ENCODE measurements at regions not wholly inside any gene's neighbourhood (a gene's known extent, or its start where the extent isn't known, plus 50 kb on each side); places are given as distances from the start of the nearest gene placed in this dataset.
"Not testable (repeated sequence)": the region's sequence is repeated elsewhere in the genome, so short reads cannot be mapped to it uniquely, and the experiment has no call there.

- peak; percentile 90 for DNase-seq
Observed at GRCh38 chr21:34276711-34277425, 86.9 kb upstream of the KCNE2 start.

- DNase-seq, result no peak
Observed at GRCh38 chr21:34278451-34278850, 85.4 kb upstream of the KCNE2 start.

- DNase-seq, result no peak
Observed at GRCh38 chr21:34279285-34279684, 84.5 kb upstream of the KCNE2 start.

- no peak for DNase-seq
Observed at GRCh38 chr21:34279883-34280282, 83.9 kb upstream of the KCNE2 start.

GRCh38 chr21:34280389-34280795 lies 83.4 kb upstream of the KCNE2 start:
- no peak for DNase-seq

GRCh38 chr21:34280959-34281358 lies 82.8 kb upstream of the KCNE2 start:
- no peak for DNase-seq

- DNase-seq, result peak; percentile 7
Observed at GRCh38 chr21:34282223-34282622, 81.6 kb upstream of the KCNE2 start.

- DNase-seq, result no peak
Observed at GRCh38 chr21:34284666-34285065, 79.1 kb upstream of the KCNE2 start.

- not testable (repeated sequence) for DNase-seq
Observed at GRCh38 chr21:34288042-34288441, 75.8 kb upstream of the KCNE2 start.

GRCh38 chr21:34289856-34290255 lies 74.0 kb upstream of the KCNE2 start:
- DNase-seq, result no peak

GRCh38 chr21:34296878-34297277 lies 66.9 kb upstream of the KCNE2 start:
- DNase-seq, result no peak

- DNase-seq, result no peak
Observed at GRCh38 chr21:34298534-34299167, 65.2 kb upstream of the KCNE2 start.

GRCh38 chr21:34299168-34299539 lies 64.7 kb upstream of the KCNE2 start:
- no peak for DNase-seq

- no peak for DNase-seq
Observed at GRCh38 chr21:34302521-34302920, 61.3 kb upstream of the KCNE2 start.

GRCh38 chr21:34305605-34306604 lies 57.9 kb upstream of the KCNE2 start:
- DNase-seq, result no peak

- no peak for DNase-seq
Observed at GRCh38 chr21:34307991-34308532, 55.7 kb upstream of the KCNE2 start.

GRCh38 chr21:34311561-34312330 lies 52.1 kb upstream of the KCNE2 start:
- DNase-seq, result no peak

GRCh38 chr21:34313116-34313515 lies 50.7 kb upstream of the KCNE2 start:
- DNase-seq, result no peak

Measured in activated CD4-positive, alpha-beta T cell treated with anti-CD3 and anti-CD28 coated beads, Interleukin-2, Interleukin-6, amounts not matched to agents 100 ng/mL and 50 ng/mL, durations not matched to agents 16 hours and 8 hours (primary cell).